Heart left ventricle (tissue), 16 donors: ENCODE measurements at regions not wholly inside any gene's neighbourhood (a gene's known extent, or its start where the extent isn't known, plus 50 kb on each side); places are given as distances from the start of the nearest gene placed in this dataset.

Experiments
- ATAC-seq, 4 donors: fragments of 200-7000 bp; cut with Tn5 transposase; one replicate each; pipeline ENCODE4 v1.9.1; 2020 to 2022; ENCODE audit warnings: moderate library complexity in 4 of 4, mild to moderate bottlenecking in 3 of 4, moderate number of reproducible peaks in 1 of 4
- DNase-seq, 5 donors: peaks; one replicate each; pipeline ENCODE4 v3.0.0-alpha.2; 2020
- H3K27ac ChIP-seq, 12 donors: fragments of 200-600 bp; sonication (generic) in 4 of 12; one replicate each; pipeline versions ENCODE4 v1.5.0 to v1.8.0; 2016 to 2022; ENCODE audit warnings: mild to moderate bottlenecking in 2 of 12
- H3K27me3 ChIP-seq, 9 donors: fragments of 200-600 bp; sonication (generic) in 2 of 9; one replicate each; pipeline versions ENCODE4 v1.5.1 to v1.8.0; 2016 to 2022; ENCODE audit warnings: mild to moderate bottlenecking in 3 of 9
- H3K36me3 ChIP-seq, 9 donors: fragments of 200-600 bp; sonication (generic) in 2 of 9; one replicate each; pipeline versions ENCODE4 v1.5.0 to v1.8.0; 2018 to 2022; ENCODE audit warnings: mild to moderate bottlenecking in 2 of 9
- H3K4me1 ChIP-seq, 12 donors: fragments of 200-600 bp; sonication (generic) in 4 of 12; one replicate each; pipeline versions ENCODE4 v1.5.0 to v1.8.0; 2016 to 2022; ENCODE audit warnings: mild to moderate bottlenecking in 3 of 12
- H3K4me3 ChIP-seq, 12 donors: fragments of 200-600 bp; sonication (generic) in 4 of 12; one replicate each; pipeline versions ENCODE4 v1.5.0 to v1.8.0; 2017 to 2022; ENCODE audit warnings: mild to moderate bottlenecking in 9 of 12, moderate library complexity in 4 of 12
- H3K9me3 ChIP-seq, 12 donors: fragments of 200-600 bp; sonication (generic) in 4 of 12; one replicate each; pipeline versions ENCODE4 v1.5.0 to v1.8.0; 2016 to 2022; ENCODE audit warnings: mild to moderate bottlenecking in 1 of 12
- CTCF ChIP-seq, 12 donors: fragments of 200-600 bp; sonication (generic) in 4 of 12; IDR thresholded peaks; one replicate each; pipeline versions ENCODE4 v1.5.0 to v1.8.0; 2018 to 2022; ENCODE audit warnings: antibody characterized with exemption in 12 of 12, mild to moderate bottlenecking in 5 of 12
- POLR2A ChIP-seq, 2 donors: fragments of 450-650 bp; IDR thresholded peaks; one replicate each; pipeline ENCODE4 v1.6.1; 2017; ENCODE audit warnings: antibody characterized with exemption in 2 of 2, mild to moderate bottlenecking in 2 of 2, moderate library complexity in 2 of 2
- WGBS, 4 donors: extraction: QIAGEN DNeasy Blood & Tissue Kit in 2 of 4; methylation state at CpG; one replicate each; pipeline versions ENCODE4 v1.1.5 to v1.1.7; 2013 to 2018; 5-methylcytosine and 5-hydroxymethylcytosine counted together
- intact Hi-C, 10 donors: fragments of 100-400 bp; cut with DNase I; formaldehyde crosslinking; loops; one replicate each; pipeline versions ENCODE4 v1.11.1 to v1.14.2; 2022
- donor health status: ischemic (EF 13 %, LVEDD 7.1; RV severe dilation, severe dysfunction).
- donor health status: healthy with polysubstance abuse.
- donor health status: DM: no; HTN: yes; CAD: no.
- donor health status: DM: no; HTN: no; CAD: no.
- donor health status: ischemic (EF 25% LVEDD 6.9; RV normal size, moderate dysfunction).
- donor health status: ischemic (EF 25% LVEDD 5.7; RV mildly dilated, moderate dysfunction).
- donor health status: healthy.
- donor health status: DM: yes; HTN: yes; CAD: no.
- donor health status: ischemic (EF 35%, LVEDD 5.7; RV mildly dilated, moderate dysfunction).
- donor health status: nonischemic (EF 11% LVEDD 7.7; RV severe dilation, severe dysfunction).
- donor health status: DM: yes; HTN: yes; CAD: no.
- donor health status: PGD.
- donor health status: ischemic (EF 29% LVEDD 5.4; RV normal size, mild dysfunction).
- donor health status: nonischemic (EF 23%, LVEDD 6.1; RV moderate dilation, normal function).

- intact Hi-C loops = no loop called here
- no peaks in the 10 kb centered on the region for H3K27me3 ChIP-seq
- H3K36me3 ChIP-seq = no peaks in the 10 kb centered on the region
- TF ChIP-seq CTCF (IDR thresholded peaks at IDR 0.05) (no peak), POLR2A (IDR thresholded peaks at IDR 0.05) (no peak)
- no peak overlapping the region for H3K27ac ChIP-seq
- H3K9me3 ChIP-seq = no peaks in the 10 kb centered on the region
- ATAC-seq (peak in 1 of 4 donors; percentile 67), DNase-seq (no peak)
- 21 to 23% (median 22%) methylated on average over 3 of the region's 3 CpGs for WGBS, 4 donors
- H3K4me1 ChIP-seq = no peaks in the 10 kb centered on the region
- H3K4me3 ChIP-seq = no peak overlapping the region
Observed at GRCh38 chr7:19404912-19405329, 259.7 kb upstream of the FERD3L start.

GRCh38 chr7:19403691-19404090 is 258.5 kb upstream of the FERD3L start:
- no peak for ATAC-seq
- H3K9me3 ChIP-seq = no peaks in the 10 kb centered on the region
- no peaks in the 10 kb centered on the region for H3K36me3 ChIP-seq
- WGBS, 4 donors = 86 to 98% (median 90%) methylated on average over 2 of the region's 2 CpGs
- no peak overlapping the region for H3K4me3 ChIP-seq
- no peaks in the 10 kb centered on the region for H3K27me3 ChIP-seq
- TF ChIP-seq POLR2A (IDR thresholded peaks at IDR 0.05) (no peak), CTCF (IDR thresholded peaks at IDR 0.05) (no peak)
- DNase-seq = no peak
- intact Hi-C loops = no loop called here
- no peaks in the 10 kb centered on the region for H3K4me1 ChIP-seq
- H3K27ac ChIP-seq = no peak overlapping the region

GRCh38 chr7:19401461-19401860 is 256.2 kb upstream of the FERD3L start:
- 63 to 75% (median 72%) methylated on average over 2 of the region's 2 CpGs for WGBS, 4 donors
- intact Hi-C loops = no loop called here
- H3K36me3 ChIP-seq = no peaks in the 10 kb centered on the region
- no peak overlapping the region for H3K27ac ChIP-seq
- H3K9me3 ChIP-seq = no peaks in the 10 kb centered on the region
- no peaks in the 10 kb centered on the region for H3K4me1 ChIP-seq
- no peak overlapping the region for H3K4me3 ChIP-seq
- ATAC-seq (no peak), DNase-seq (no peak)
- TF ChIP-seq POLR2A (IDR thresholded peaks at IDR 0.05) (no peak), CTCF (IDR thresholded peaks at IDR 0.05) (no peak)
- H3K27me3 ChIP-seq = no peaks in the 10 kb centered on the region

GRCh38 chr7:19400758-19401254 is 255.6 kb upstream of the FERD3L start:
- 85 to 93% (median 89%) methylated on average over 4 of the region's 4 CpGs for WGBS, 4 donors
- Histone ChIP-seq H3K27ac (no peak overlapping the region), H3K27me3 (no peaks in the 10 kb centered on the region), H3K36me3 (no peaks in the 10 kb centered on the region), H3K4me3 (no peak overlapping the region), H3K9me3 (no peaks in the 10 kb centered on the region), H3K4me1 (no peaks in the 10 kb centered on the region)
- ATAC-seq (no peak), DNase-seq (no peak)
- no peak for TF ChIP-seq CTCF (IDR thresholded peaks at IDR 0.05)
- TF ChIP-seq POLR2A (IDR thresholded peaks at IDR 0.05) = no peak
- intact Hi-C loops = no loop called here
